GM12878 (cell line): ENCODE measurements at regions not wholly inside any gene's neighbourhood (a gene's known extent, or its start where the extent isn't known, plus 50 kb on each side); places are given as distances from the start of the nearest gene placed in this dataset.

ENCODE experiments used
- ATF7 ChIP-seq: fragments of 450-650 bp; IDR thresholded peaks from 2 replicates; pipeline ENCODE4 v1.6.1; 2016; ENCODE audit warnings: low read depth, mild to moderate bottlenecking
- CHD2 ChIP-seq: IDR thresholded peaks from 2 replicates; pipeline ENCODE4 v1.6.1; 2011; ENCODE audit warnings: low read depth, low read length, improper control_type of control experiment, borderline replicate concordance
- CREM ChIP-seq: IDR thresholded peaks from 2 replicates; pipeline ENCODE4 v1.6.1; 2014; ENCODE audit warnings: antibody characterized with exemption, low read depth
- EGR1 ChIP-seq, 2 experiments: IDR thresholded peaks; 1 replicate in 1 of 2; 2 replicates in 1 of 2; pipeline ENCODE4 v1.6.1; 2011 to 2012; ENCODE audit warnings: low read depth in 2 of 2, low read length in 2 of 2, borderline replicate concordance in 1 of 2, mild to moderate bottlenecking in 1 of 2, moderate library complexity in 1 of 2
- EZH2 ChIP-seq: IDR thresholded peaks from 2 replicates; pipeline ENCODE4 v1.6.1; 2012; ENCODE audit warnings: low read depth, mild to moderate bottlenecking, control low read depth, inconsistent platforms, low read length, borderline replicate concordance; ENCODE audit not compliant: control insufficient read depth
- GATAD2B ChIP-seq: fragments of 450-650 bp; conservative IDR thresholded peaks from 2 replicates; pipeline ENCODE4 v1.6.1; 2017; ENCODE audit warnings: low read depth, mild to moderate bottlenecking, moderate library complexity
- HCFC1 ChIP-seq: fragments of 150-350 bp; IDR thresholded peaks from 2 replicates; pipeline ENCODE4 v1.6.1; 2014; ENCODE audit warnings: low read length
- HDAC2 ChIP-seq: fragments of 200-600 bp; sonication (generic); IDR thresholded peaks from 2 replicates; pipeline ENCODE4 v1.6.1; 2017
- HDGF ChIP-seq: fragments of 450-650 bp; IDR thresholded peaks from 2 replicates; pipeline ENCODE4 v1.6.1; 2016; ENCODE audit warnings: antibody characterized with exemption
- IKZF1 ChIP-seq: fragments of 450-650 bp; conservative IDR thresholded peaks from 2 replicates; pipeline ENCODE4 v1.6.1; 2017; ENCODE audit warnings: antibody characterized with exemption, mild to moderate bottlenecking
- IKZF2 ChIP-seq, 2 experiments: fragments of 450-650 bp; IDR thresholded peaks; 2 replicates each; pipeline ENCODE4 v1.6.1; 2017; ENCODE audit warnings: mild to moderate bottlenecking in 2 of 2, moderate library complexity in 2 of 2
- JUND ChIP-seq: IDR thresholded peaks from 2 replicates; pipeline ENCODE4 v1.6.1; 2012; ENCODE audit warnings: low read depth, mild to moderate bottlenecking, low read length, improper control_type of control experiment, moderate library complexity
- PAX8 ChIP-seq: fragments of 450-650 bp; IDR thresholded peaks from 2 replicates; pipeline ENCODE4 v1.6.1; 2017; ENCODE audit warnings: mild to moderate bottlenecking, moderate library complexity
- POU2F2 ChIP-seq: IDR thresholded peaks from 3 replicates; pipeline ENCODE4 v1.6.1; 2011; ENCODE audit warnings: low read depth, mild to moderate bottlenecking, low read length, borderline replicate concordance
- RELB ChIP-seq: fragments of 450-650 bp; IDR thresholded peaks from 2 replicates; pipeline ENCODE4 v1.6.1; 2017; ENCODE audit warnings: low read depth, mild to moderate bottlenecking, moderate library complexity
- SMC3 ChIP-seq: IDR thresholded peaks from 2 replicates; pipeline ENCODE4 v1.6.1; 2011; ENCODE audit warnings: low read length, improper control_type of control experiment, borderline replicate concordance
- SP1 ChIP-seq: IDR thresholded peaks from one replicate; pipeline ENCODE4 v1.6.1; 2011; ENCODE audit warnings: low read depth, low read length
- TAF1 ChIP-seq: IDR thresholded peaks from 2 replicates; pipeline ENCODE4 v1.6.1; 2011; ENCODE audit warnings: mild to moderate bottlenecking, low read depth, low read length, borderline replicate concordance
- TBL1XR1 ChIP-seq: IDR thresholded peaks from 2 replicates; pipeline ENCODE4 v1.6.1; 2012; ENCODE audit warnings: low read depth, low read length, improper control_type of control experiment
- TCF3 ChIP-seq: IDR thresholded peaks from 2 replicates; pipeline ENCODE4 v1.6.1; 2012; ENCODE audit warnings: low read depth, mild to moderate bottlenecking, low read length, borderline replicate concordance; ENCODE audit not compliant: insufficient read depth
- WRNIP1 ChIP-seq: IDR thresholded peaks from 2 replicates; pipeline ENCODE4 v1.6.1; 2011; ENCODE audit warnings: low read depth, low read length, improper control_type of control experiment, borderline replicate concordance
- YY1 ChIP-seq: IDR thresholded peaks from 2 replicates; pipeline ENCODE4 v1.6.1; 2011; ENCODE audit warnings: low read depth, mild to moderate bottlenecking, low read length
- ZBED1 ChIP-seq: IDR thresholded peaks from 2 replicates; pipeline ENCODE4 v1.6.1; 2016; ENCODE audit warnings: borderline replicate concordance
- ZNF384 ChIP-seq: IDR thresholded peaks from 2 replicates; pipeline ENCODE4 v1.6.1; 2012; ENCODE audit warnings: low read depth, mild to moderate bottlenecking, low read length, improper control_type of control experiment, borderline replicate concordance
- ZNF592 ChIP-seq: fragments of 450-650 bp; IDR thresholded peaks from 2 replicates; pipeline ENCODE4 v1.6.1; 2017; ENCODE audit warnings: mild to moderate bottlenecking, moderate library complexity

GRCh38 chrX:131792789-131793462 lies 230.2 kb upstream of the STK26 start (continued):
- 0 out of 3 replicates have a peak, but pooled peaks of 1 of the 2 experiments have one; percentile 23 for TF ChIP-seq EGR1 (IDR thresholded peaks at IDR 0.05; ENCODE audit: borderline replicate concordance in 1 of 2, low read depth in 2 of 2, low read length in 2 of 2)
- peak; percentile 40 for TF ChIP-seq SMC3
- peak; percentile 69; the same call in 1 of the 2 replicates for TF ChIP-seq ZBED1
- no peak for TF ChIP-seq HDGF
- TF ChIP-seq HCFC1 = peak; percentile 62
- peak; percentile 45; the same call in 1 of the 2 replicates for TF ChIP-seq TAF1
- no peak for TF ChIP-seq HDAC2
- peak; percentile 19 for TF ChIP-seq SP1
- TF ChIP-seq IKZF1 = peak; percentile 35
- no peak for TF ChIP-seq GATAD2B
- TF ChIP-seq IKZF2 (IDR thresholded peaks at IDR 0.05) = 0 out of 4 replicates have a peak, but pooled peaks of 1 of the 2 experiments have one; percentile 11
- TF ChIP-seq ZNF592 = 0 out of 2 replicates have a peak, but pooled peaks have one; percentile 73
- no peak for TF ChIP-seq WRNIP1
- TF ChIP-seq YY1 = peak; percentile 94
- 0 out of 2 replicates have a peak, but pooled peaks have one; percentile 1 for TF ChIP-seq TCF3
- TF ChIP-seq ZNF384 = peak; percentile 100
- TF ChIP-seq CREM = peak; percentile 65
- peak; percentile 84 for TF ChIP-seq TBL1XR1
- no peak for TF ChIP-seq JUND
- peak; percentile 34; the same call in 1 of the 2 replicates for TF ChIP-seq RELB
- TF ChIP-seq CHD2 = 0 out of 2 replicates have a peak, but pooled peaks have one; percentile 29
- peak; percentile 52; the same call in 1 of the 3 replicates for TF ChIP-seq POU2F2
- TF ChIP-seq PAX8 = no peak
- no peak for TF ChIP-seq EZH2
- TF ChIP-seq ATF7 = 0 out of 2 replicates have a peak, but pooled peaks have one; percentile 19
